Gastrocnemius medialis (tissue), 4 donors: ENCODE measurements at regions not wholly inside any gene's neighbourhood (a gene's known extent, or its start where the extent isn't known, plus 50 kb on each side); places are given as distances from the start of the nearest gene placed in this dataset.

Experiments
- ATAC-seq, 2 donors: fragments of 150-250 bp; one replicate each; pipeline ENCODE4 v1.9.1; 2016
- DNase-seq, 2 donors: peaks; one replicate each; pipeline ENCODE4 v3.0.0-alpha.2; 2019
- H3K27ac ChIP-seq, 4 donors: fragments of 200-600 bp; sonication (generic); 1 replicate in 1 of 4; 2 replicates in 3 of 4; pipeline ENCODE4 v1.5.1; 2016 to 2018; ENCODE audit warnings: mild to moderate bottlenecking in 2 of 4, moderate library complexity in 1 of 4
- H3K27me3 ChIP-seq, 3 donors: fragments of 200-600 bp; sonication (generic) in 2 of 3; 1 replicate in 1 of 3; 2 replicates in 2 of 3; pipeline versions ENCODE4 v1.5.1 to v1.6.0; 2016 to 2019; ENCODE audit warnings: mild to moderate bottlenecking in 1 of 3, moderate library complexity in 1 of 3
- H3K36me3 ChIP-seq, 2 donors: fragments of 200-600 bp; sonication (generic) in 1 of 2; one replicate each; pipeline ENCODE4 v1.5.1; 2017 to 2018
- H3K4me1 ChIP-seq, 2 donors: fragments of 200-600 bp; sonication (generic) in 1 of 2; one replicate each; pipeline ENCODE4 v1.5.1; 2016 to 2017; ENCODE audit warnings: mild to moderate bottlenecking in 2 of 2
- H3K4me3 ChIP-seq, 4 donors: fragments of 200-600 bp; sonication (generic) in 3 of 4; 1 replicate in 1 of 4; 2 replicates in 3 of 4; pipeline ENCODE4 v1.5.1; 2016 to 2019; ENCODE audit warnings: mild to moderate bottlenecking in 2 of 4
- H3K9me3 ChIP-seq, 3 donors: fragments of 200-600 bp; sonication (generic) in 2 of 3; 1 replicate in 1 of 3; 2 replicates in 2 of 3; pipeline ENCODE4 v1.5.1; 2016 to 2019
- CTCF ChIP-seq, 5 experiments: fragments of 450-650 bp in 3 of 5; fragments of 200-600 bp in 2 of 5; sonication (generic) in 2 of 5; IDR thresholded peaks in 4 of 5; conservative IDR thresholded peaks in 1 of 5; 1 replicate in 4 of 5; 2 replicates in 1 of 5; pipeline ENCODE4 v1.5.1; 2016 to 2019; ENCODE audit warnings: antibody characterized with exemption in 5 of 5, mild to moderate bottlenecking in 3 of 5, moderate library complexity in 3 of 5
- POLR2A ChIP-seq, 2 donors: fragments of 450-650 bp; IDR thresholded peaks; one replicate each; pipeline ENCODE4 v1.6.1; 2017; ENCODE audit warnings: antibody characterized with exemption in 2 of 2, mild to moderate bottlenecking in 2 of 2, moderate library complexity in 2 of 2
- in situ Hi-C, 4 donors: fragments of 200-750 bp; cut with MboI; loops; one replicate each; pipeline versions ENCODE4 v1.15.0 to v1.8.0; 2017; ENCODE audit warnings: low sequenced_read_pairs in 4 of 4
- intact Hi-C: fragments of 100-400 bp; cut with DNase I; formaldehyde crosslinking; loops from one replicate; pipeline ENCODE4 v1.15.1; 2023; ENCODE audit warnings: low total_unique reads

DNA sequence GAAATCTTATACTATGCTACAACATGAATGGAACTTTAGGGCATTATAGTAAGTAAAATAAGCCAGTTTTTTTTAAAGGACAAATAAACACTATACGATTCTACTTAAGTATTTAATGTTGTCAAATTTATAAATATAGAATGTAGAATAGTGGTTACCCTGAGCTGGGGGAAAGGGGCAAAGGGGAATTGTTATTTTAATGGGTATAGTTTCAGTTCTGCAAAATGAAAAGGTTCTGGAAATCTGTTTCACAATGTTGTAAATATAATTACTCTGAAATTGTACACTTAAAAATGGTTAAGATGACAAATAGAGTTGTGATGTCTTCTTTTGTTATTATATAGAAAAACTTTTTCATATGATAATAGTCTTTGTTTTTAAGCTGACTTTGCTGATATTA, 366.3 kb downstream of the MRPL39 start:
- Histone ChIP-seq H3K4me1 (no peaks in the 10 kb centered on the region), H3K36me3 (no peaks in the 10 kb centered on the region), H3K27me3 (no peaks in the 10 kb centered on the region), H3K27ac (no peak overlapping the region), H3K9me3 (no peaks in the 10 kb centered on the region), H3K4me3 (no peak overlapping the region)
- ATAC-seq (no peak), DNase-seq (no peak)
- TF ChIP-seq CTCF (IDR thresholded peaks at IDR 0.05 in 4 of 5, conservative IDR thresholded peaks at IDR 0.05 in 1 of 5) (no peak), POLR2A (IDR thresholded peaks at IDR 0.05) (no peak)
- intact Hi-C loops = no loop called here
- in situ Hi-C loops = no loop called here

DNA sequence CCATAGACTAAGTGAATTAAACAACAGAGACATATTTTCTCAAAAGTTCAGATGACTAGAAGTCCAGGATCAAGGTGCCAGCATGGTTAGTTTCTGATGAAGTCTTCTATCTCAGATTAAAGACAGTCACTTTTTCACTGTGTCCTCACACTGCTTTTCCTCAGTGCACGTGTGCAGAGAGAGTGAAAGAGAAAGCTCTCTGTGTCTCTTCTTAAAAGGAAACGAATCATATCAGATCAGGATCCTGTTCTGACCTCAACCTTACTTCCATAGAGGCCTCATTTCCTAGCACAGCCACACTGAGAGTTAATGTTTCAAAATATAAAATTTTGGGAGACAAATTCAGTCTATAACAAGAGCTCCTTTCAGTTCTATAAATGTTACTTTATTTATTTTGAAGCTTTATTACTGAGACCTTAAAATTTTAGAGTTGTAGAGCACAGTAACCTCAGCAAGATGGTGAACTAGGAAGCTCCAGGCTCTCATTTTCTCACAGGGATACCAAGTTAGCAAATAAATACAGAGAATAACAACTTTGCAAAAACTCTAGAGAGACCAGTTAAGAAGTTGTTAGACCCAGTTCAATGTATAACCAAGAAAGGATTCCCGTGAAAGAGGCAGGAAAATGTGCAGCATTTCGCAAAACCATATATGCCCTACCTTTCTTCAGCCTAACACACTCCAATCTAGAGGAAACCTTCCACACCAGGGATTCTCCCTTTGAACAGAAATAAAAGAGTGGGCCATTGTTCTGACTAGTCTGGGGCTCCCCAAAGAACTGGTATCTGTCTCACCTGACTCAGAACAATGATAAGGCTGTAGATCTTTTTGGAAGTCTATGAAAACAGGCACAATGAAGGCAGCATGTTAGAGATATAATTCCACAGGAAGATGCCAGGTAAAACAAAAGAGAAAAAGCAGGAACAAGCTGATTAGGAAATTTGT, 372.2 kb downstream of the MRPL39 start:
- intact Hi-C loops (no loop called here), in situ Hi-C loops (no loop called here)
- ATAC-seq (no peak), DNase-seq (no peak)
- no peaks in the 10 kb centered on the region for H3K36me3 ChIP-seq
- no peak for TF ChIP-seq POLR2A (IDR thresholded peaks at IDR 0.05)
- no peak for TF ChIP-seq CTCF (IDR thresholded peaks at IDR 0.05 in 4 of 5, conservative IDR thresholded peaks at IDR 0.05 in 1 of 5)
- H3K27ac ChIP-seq = no peak overlapping the region
- no peaks in the 10 kb centered on the region for H3K4me1 ChIP-seq
- H3K4me3 ChIP-seq = no peak overlapping the region
- H3K27me3 ChIP-seq = no peaks in the 10 kb centered on the region
- H3K9me3 ChIP-seq = no peaks in the 10 kb centered on the region

DNA sequence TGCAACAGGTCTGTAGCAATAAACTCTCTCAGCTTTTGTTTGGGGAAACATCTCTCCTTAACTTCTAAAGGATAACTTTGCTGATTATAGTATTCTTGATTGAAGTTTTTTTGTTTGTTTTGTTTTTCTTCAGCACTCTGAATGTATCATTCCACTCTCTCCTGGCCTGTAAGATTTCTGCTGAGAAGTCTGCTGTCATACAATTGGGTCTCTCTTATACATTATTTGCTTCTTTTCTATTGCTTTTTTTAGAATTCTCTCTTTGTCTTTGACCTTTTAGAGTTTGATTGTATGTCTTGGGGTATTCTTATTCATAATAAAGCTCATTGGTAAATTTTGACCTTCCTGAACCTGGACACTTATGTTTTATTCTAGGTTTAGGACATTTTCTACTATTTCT, 386.3 kb downstream of the MRPL39 start:
- Histone ChIP-seq H3K4me3 (no peak overlapping the region), H3K36me3 (no peaks in the 10 kb centered on the region), H3K9me3 (no peaks in the 10 kb centered on the region), H3K27me3 (no peaks in the 10 kb centered on the region), H3K27ac (no peak overlapping the region), H3K4me1 (no peaks in the 10 kb centered on the region)
- TF ChIP-seq CTCF (IDR thresholded peaks at IDR 0.05 in 4 of 5, conservative IDR thresholded peaks at IDR 0.05 in 1 of 5) (no peak), POLR2A (IDR thresholded peaks at IDR 0.05) (no peak)
- ATAC-seq (no peak), DNase-seq (no peak)
- intact Hi-C loops = no loop called here
- in situ Hi-C loops = no loop called here

DNA sequence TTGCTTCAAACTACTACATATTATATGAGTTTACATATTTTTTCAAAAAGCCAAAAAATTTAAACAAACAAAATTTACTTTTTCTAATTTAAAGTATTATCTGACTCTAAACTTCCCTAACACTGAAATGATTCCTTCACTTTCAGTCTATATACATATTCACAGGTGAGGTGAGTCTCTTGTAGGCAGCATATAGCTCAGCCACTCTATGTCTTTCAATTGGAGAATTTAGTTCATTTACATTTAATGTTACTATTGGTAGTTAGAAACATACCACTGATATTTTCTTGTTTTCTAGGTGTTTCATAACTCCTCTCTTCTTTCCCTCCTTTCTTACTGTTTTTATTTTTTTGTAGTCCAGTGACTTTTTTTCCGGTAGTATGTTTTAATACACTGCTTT, 387.1 kb downstream of the MRPL39 start:
- intact Hi-C loops = no loop called here
- Histone ChIP-seq H3K36me3 (no peaks in the 10 kb centered on the region), H3K4me1 (no peaks in the 10 kb centered on the region), H3K27ac (no peak overlapping the region), H3K9me3 (no peaks in the 10 kb centered on the region), H3K4me3 (no peak overlapping the region), H3K27me3 (no peaks in the 10 kb centered on the region)
- DNase-seq = no peak
- TF ChIP-seq POLR2A (IDR thresholded peaks at IDR 0.05) (no peak), CTCF (IDR thresholded peaks at IDR 0.05 in 4 of 5, conservative IDR thresholded peaks at IDR 0.05 in 1 of 5) (no peak)
- in situ Hi-C loops = no loop called here
- ATAC-seq = no peak
